Mesothelial cell of epicardium (in vitro differentiated cells): ENCODE measurements at regions not wholly inside any gene's neighbourhood (a gene's known extent, or its start where the extent isn't known, plus 50 kb on each side); places are given as distances from the start of the nearest gene placed in this dataset.

Experiments used
- DNase-seq, 2 experiments: peaks; one replicate each; pipeline ENCODE4 v3.0.0; 2021; ENCODE audit warnings: low spot score in 2 of 2; ENCODE audit not compliant: unreplicated experiment in 2 of 2
- H3K27ac Mint-ChIP-seq: 2 replicates; pipeline ENCODE4 v1.8.0; 2021; ENCODE audit warnings: mixed read lengths
- H3K27me3 Mint-ChIP-seq: 2 replicates; pipeline ENCODE4 v1.8.0; 2021; ENCODE audit warnings: low read depth, mixed read lengths
- H3K36me3 Mint-ChIP-seq: 2 replicates; pipeline ENCODE4 v1.8.0; 2021; ENCODE audit warnings: mixed read lengths
- H3K4me1 Mint-ChIP-seq: 2 replicates; pipeline ENCODE4 v1.8.0; 2021; ENCODE audit warnings: mixed read lengths
- H3K4me3 Mint-ChIP-seq: 2 replicates; pipeline ENCODE4 v1.8.0; 2021; ENCODE audit warnings: mild to moderate bottlenecking, moderate library complexity, mixed read lengths
- H3K9me3 Mint-ChIP-seq: 2 replicates; pipeline ENCODE4 v1.8.0; 2021; ENCODE audit warnings: mixed read lengths
- CTCF ChIP-seq: fragments of 200-600 bp; sonication (generic); IDR thresholded peaks from one replicate; pipeline ENCODE4 v1.5.0; 2021; ENCODE audit warnings: antibody characterized with exemption; ENCODE audit not compliant: unreplicated experiment

GRCh38 chr13:63516124-63516523 is 2100.5 kb upstream of the PCDH20 start:
- peaks cover 16% of the 10 kb centered on the region for H3K9me3 Mint-ChIP-seq
- no peak for TF ChIP-seq CTCF
- no peaks in the 10 kb centered on the region for H3K27me3 Mint-ChIP-seq
- no peak for DNase-seq
- H3K4me1 Mint-ChIP-seq, result no peaks in the 10 kb centered on the region
- H3K27ac Mint-ChIP-seq, result no peak overlapping the region
- no peaks in the 10 kb centered on the region for H3K36me3 Mint-ChIP-seq
- no peak overlapping the region for H3K4me3 Mint-ChIP-seq

GRCh38 chr13:63514886-63515285 is 2099.2 kb upstream of the PCDH20 start:
- Mint-ChIP-seq H3K27ac (no peak overlapping the region), H3K36me3 (no peaks in the 10 kb centered on the region), H3K9me3 (peaks cover 16% of the 10 kb centered on the region), H3K4me1 (no peaks in the 10 kb centered on the region), H3K27me3 (no peaks in the 10 kb centered on the region), H3K4me3 (no peak overlapping the region)
- DNase-seq, result no peak
- no peak for TF ChIP-seq CTCF

- Mint-ChIP-seq H3K4me3 (no peak overlapping the region), H3K27ac (no peak overlapping the region), H3K27me3 (no peaks in the 10 kb centered on the region), H3K4me1 (no peaks in the 10 kb centered on the region), H3K36me3 (no peaks in the 10 kb centered on the region), H3K9me3 (peaks cover 3% of the 10 kb centered on the region)
- DNase-seq, result no peak
- no peak for TF ChIP-seq CTCF
Observed at GRCh38 chr13:63512095-63512494, 2096.4 kb upstream of the PCDH20 start.

GRCh38 chr13:63501702-63502101 is 2086.1 kb upstream of the PCDH20 start:
- no peak for DNase-seq
- TF ChIP-seq CTCF, result no peak
- H3K36me3 Mint-ChIP-seq, result peaks cover 5% of the 10 kb centered on the region
- no peak overlapping the region for H3K27ac Mint-ChIP-seq
- H3K4me3 Mint-ChIP-seq, result no peak overlapping the region
- no peaks in the 10 kb centered on the region for H3K27me3 Mint-ChIP-seq
- H3K9me3 Mint-ChIP-seq, result peaks cover 17% of the 10 kb centered on the region
- H3K4me1 Mint-ChIP-seq, result no peaks in the 10 kb centered on the region

- no peak for TF ChIP-seq CTCF
- DNase-seq, result no peak
- Mint-ChIP-seq H3K36me3 (peaks cover 5% of the 10 kb centered on the region), H3K27ac (no peak overlapping the region), H3K9me3 (peaks cover 17% of the 10 kb centered on the region), H3K27me3 (no peaks in the 10 kb centered on the region), H3K4me3 (no peak overlapping the region), H3K4me1 (no peaks in the 10 kb centered on the region)
Observed at GRCh38 chr13:63497601-63498000, 2082.0 kb upstream of the PCDH20 start.

- H3K9me3 Mint-ChIP-seq, result peaks cover 6% of the 10 kb centered on the region
- H3K27ac Mint-ChIP-seq, result no peak overlapping the region
- no peaks in the 10 kb centered on the region for H3K4me1 Mint-ChIP-seq
- DNase-seq, result no peak
- TF ChIP-seq CTCF, result no peak
- H3K4me3 Mint-ChIP-seq, result no peak overlapping the region
- H3K36me3 Mint-ChIP-seq, result no peaks in the 10 kb centered on the region
- H3K27me3 Mint-ChIP-seq, result no peaks in the 10 kb centered on the region
Observed at GRCh38 chr13:63492604-63493003, 2077.0 kb upstream of the PCDH20 start.
